ENCODE measurements at regions not wholly inside any gene's neighbourhood (a gene's known extent, or its start where the extent isn't known, plus 50 kb on each side); places are given as distances from the start of the nearest gene placed in this dataset.

DNA sequence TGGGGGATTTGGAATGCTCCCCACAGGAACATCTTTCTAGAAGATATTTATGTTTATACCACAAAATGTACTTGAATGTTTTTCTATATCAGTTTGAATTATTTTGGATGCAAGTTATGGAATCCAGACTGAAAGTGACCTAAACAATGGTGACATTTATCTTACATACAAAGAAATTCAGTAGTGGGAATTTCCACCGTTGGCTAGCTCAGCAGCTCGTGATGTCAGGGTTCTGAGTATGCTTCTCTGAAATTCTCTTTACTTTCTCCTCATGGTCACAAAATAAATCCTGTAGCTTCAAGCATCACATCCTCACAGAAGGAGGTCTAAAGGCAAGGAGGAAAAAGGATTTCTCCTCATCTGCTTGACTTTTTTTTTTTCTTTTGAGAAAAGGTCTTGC is 105.3 kb downstream of the AKAIN1 start:
- H3K9me3 ChIP-seq (ENCODE audit: severe bottlenecking), result no peaks in the 10 kb centered on the region
- TF ChIP-seq, protein P1, sequence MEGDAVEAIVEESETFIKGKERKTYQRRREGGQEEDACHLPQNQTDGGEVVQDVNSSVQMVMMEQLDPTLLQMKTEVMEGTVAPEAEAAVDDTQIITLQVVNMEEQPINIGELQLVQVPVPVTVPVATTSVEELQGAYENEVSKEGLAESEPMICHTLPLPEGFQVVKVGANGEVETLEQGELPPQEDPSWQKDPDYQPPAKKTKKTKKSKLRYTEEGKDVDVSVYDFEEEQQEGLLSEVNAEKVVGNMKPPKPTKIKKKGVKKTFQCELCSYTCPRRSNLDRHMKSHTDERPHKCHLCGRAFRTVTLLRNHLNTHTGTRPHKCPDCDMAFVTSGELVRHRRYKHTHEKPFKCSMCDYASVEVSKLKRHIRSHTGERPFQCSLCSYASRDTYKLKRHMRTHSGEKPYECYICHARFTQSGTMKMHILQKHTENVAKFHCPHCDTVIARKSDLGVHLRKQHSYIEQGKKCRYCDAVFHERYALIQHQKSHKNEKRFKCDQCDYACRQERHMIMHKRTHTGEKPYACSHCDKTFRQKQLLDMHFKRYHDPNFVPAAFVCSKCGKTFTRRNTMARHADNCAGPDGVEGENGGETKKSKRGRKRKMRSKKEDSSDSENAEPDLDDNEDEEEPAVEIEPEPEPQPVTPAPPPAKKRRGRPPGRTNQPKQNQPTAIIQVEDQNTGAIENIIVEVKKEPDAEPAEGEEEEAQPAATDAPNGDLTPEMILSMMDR (IDR thresholded peaks at IDR 0.05; ENCODE audit: poor library complexity, severe bottlenecking), result no peak
- H3K4me1 ChIP-seq (ENCODE audit: insufficient read depth, poor library complexity, severe bottlenecking), result no peaks in the 10 kb centered on the region
- ATAC-seq (ENCODE audit: low read depth), result no peak
- no peak for DNase-seq (ENCODE audit: low spot score)
- no peak overlapping the region for H3K4me3 ChIP-seq (ENCODE audit: severe bottlenecking)
- no peak overlapping the region for H3K27ac ChIP-seq (ENCODE audit: poor library complexity, severe bottlenecking)
- no peaks in the 10 kb centered on the region for H3K36me3 ChIP-seq (ENCODE audit: low read depth)
- H3K27me3 ChIP-seq (ENCODE audit: insufficient read depth, poor library complexity, severe bottlenecking), result no peaks in the 10 kb centered on the region

DNA sequence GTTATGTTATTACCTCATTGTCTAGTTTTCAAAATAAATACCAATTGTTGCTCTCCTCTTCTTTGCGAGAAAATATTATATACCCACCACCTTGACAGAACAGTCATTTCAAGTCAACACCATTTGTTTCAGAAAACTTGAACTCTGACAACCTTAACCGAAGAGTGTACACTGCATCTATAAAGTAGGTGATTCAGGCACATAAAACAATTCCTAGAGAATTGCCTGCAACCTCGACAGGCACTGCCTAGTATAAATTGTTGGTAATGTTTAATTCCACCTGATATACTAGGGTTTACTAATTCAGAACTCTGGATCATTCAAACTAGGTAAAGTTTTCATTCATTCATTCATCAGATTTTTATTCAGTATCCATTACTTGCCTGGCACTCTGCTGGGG is 121.8 kb downstream of the AKAIN1 start:
- H3K4me3 ChIP-seq (ENCODE audit: severe bottlenecking), result no peak overlapping the region
- ATAC-seq (ENCODE audit: low read depth), result no peak
- no peaks in the 10 kb centered on the region for H3K9me3 ChIP-seq (ENCODE audit: severe bottlenecking)
- no peaks in the 10 kb centered on the region for H3K36me3 ChIP-seq (ENCODE audit: low read depth)
- DNase-seq (ENCODE audit: low spot score), result no peak
- no peaks in the 10 kb centered on the region for H3K27me3 ChIP-seq (ENCODE audit: insufficient read depth, poor library complexity, severe bottlenecking)
- no peaks in the 10 kb centered on the region for H3K4me1 ChIP-seq (ENCODE audit: insufficient read depth, poor library complexity, severe bottlenecking)
- no peak overlapping the region for H3K27ac ChIP-seq (ENCODE audit: poor library complexity, severe bottlenecking)
- TF ChIP-seq, protein P1 (IDR thresholded peaks at IDR 0.05; ENCODE audit: poor library complexity, severe bottlenecking), result no peak

GRCh38 chr18:5073026-5073944 is 123.8 kb downstream of the AKAIN1 start:
- DNase-seq (ENCODE audit: low spot score) (no peak), ATAC-seq (ENCODE audit: low read depth) (peak; percentile 56; the same call in 2 of the 3 replicates)
- TF ChIP-seq, protein P1 (IDR thresholded peaks at IDR 0.05; ENCODE audit: poor library complexity, severe bottlenecking), result peak; percentile 69
- Histone ChIP-seq H3K27me3 (ENCODE audit: insufficient read depth, poor library complexity, severe bottlenecking) (no peaks in the 10 kb centered on the region), H3K4me3 (ENCODE audit: severe bottlenecking) (no peak overlapping the region), H3K9me3 (ENCODE audit: severe bottlenecking) (no peaks in the 10 kb centered on the region), H3K4me1 (ENCODE audit: insufficient read depth, poor library complexity, severe bottlenecking) (no peaks in the 10 kb centered on the region), H3K36me3 (ENCODE audit: low read depth) (no peaks in the 10 kb centered on the region), H3K27ac (ENCODE audit: poor library complexity, severe bottlenecking) (no peak overlapping the region)

DNA sequence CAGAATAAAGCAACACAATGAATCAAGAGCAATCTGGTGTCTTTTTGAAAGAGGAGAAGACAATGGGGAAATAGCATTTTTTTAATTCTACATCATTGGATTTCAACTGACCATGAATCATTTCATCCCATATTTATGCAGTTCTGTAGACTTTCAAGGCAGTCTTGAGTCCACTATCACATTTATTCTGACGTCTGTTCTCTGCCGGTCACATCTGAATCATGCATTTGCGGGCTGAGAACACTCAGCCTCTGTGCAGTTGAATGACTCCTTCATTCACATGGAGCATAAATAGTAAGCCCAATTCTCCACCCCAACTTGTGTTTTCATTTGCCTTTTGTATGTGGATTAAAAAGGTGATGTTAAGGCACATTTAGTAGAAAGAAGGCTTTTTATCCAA is 128.2 kb downstream of the AKAIN1 start:
- no peaks in the 10 kb centered on the region for H3K4me1 ChIP-seq (ENCODE audit: insufficient read depth, poor library complexity, severe bottlenecking)
- no peak overlapping the region for H3K27ac ChIP-seq (ENCODE audit: poor library complexity, severe bottlenecking)
- TF ChIP-seq, protein P1 (IDR thresholded peaks at IDR 0.05; ENCODE audit: poor library complexity, severe bottlenecking), result no peak
- no peaks in the 10 kb centered on the region for H3K9me3 ChIP-seq (ENCODE audit: severe bottlenecking)
- no peak for DNase-seq (ENCODE audit: low spot score)
- no peaks in the 10 kb centered on the region for H3K27me3 ChIP-seq (ENCODE audit: insufficient read depth, poor library complexity, severe bottlenecking)
- no peaks in the 10 kb centered on the region for H3K36me3 ChIP-seq (ENCODE audit: low read depth)
- H3K4me3 ChIP-seq (ENCODE audit: severe bottlenecking), result no peak overlapping the region
- ATAC-seq (ENCODE audit: low read depth), result no peak

All from RWPE2 (cell line).